CD14-positive monocyte (primary cell): ENCODE measurements at regions not wholly inside any gene's neighbourhood (a gene's known extent, or its start where the extent isn't known, plus 50 kb on each side); places are given as distances from the start of the nearest gene placed in this dataset.

Experiments
- DNase-seq, 3 donors: peaks; one replicate each; pipeline ENCODE4 v3.0.0-alpha.2; 2011 to 2022
- H2AFZ ChIP-seq: 2 replicates; pipeline ENCODE4 v1.6.0; 2012; ENCODE audit warnings: mild to moderate bottlenecking, low read depth, low read length, inconsistent platforms; ENCODE audit not compliant: insufficient read depth, poor library complexity, severe bottlenecking
- H3K27ac ChIP-seq, 2 donors: 1 replicate in 1 of 2; 2 replicates in 1 of 2; pipeline ENCODE4 v1.5.1; 2012 to 2013; ENCODE audit warnings: low read length in 2 of 2, control low read depth in 1 of 2, inconsistent platforms in 1 of 2, low read depth in 1 of 2, mild to moderate bottlenecking in 1 of 2
- H3K27me3 ChIP-seq, 2 donors: one replicate each; pipeline versions ENCODE4 v1.6.0 to v1.6.1; 2011 to 2013; ENCODE audit warnings: low read length in 2 of 2; ENCODE audit not compliant: control insufficient read depth in 2 of 2, insufficient read depth in 2 of 2
- H3K36me3 ChIP-seq, 2 donors: replicated peaks in 1 of 2; 1 replicate in 1 of 2; 2 replicates in 1 of 2; pipeline versions ENCODE4 v1.5.1 to v1.6.1; 2012 to 2013; ENCODE audit warnings: low read length in 2 of 2, control low read depth in 1 of 2, inconsistent platforms in 1 of 2, mild to moderate bottlenecking in 1 of 2; ENCODE audit not compliant: insufficient read depth in 2 of 2, control insufficient read depth in 1 of 2
- H3K4me1 ChIP-seq, 2 donors: 1 replicate in 1 of 2; 2 replicates in 1 of 2; pipeline versions ENCODE4 v1.5.1 to v1.6.1; 2012 to 2013; ENCODE audit warnings: low read length in 2 of 2, control low read depth in 1 of 2, inconsistent platforms in 1 of 2, mild to moderate bottlenecking in 1 of 2, moderate library complexity in 1 of 2; ENCODE audit not compliant: insufficient read depth in 2 of 2, control insufficient read depth in 1 of 2
- H3K4me2 ChIP-seq: replicated peaks from 2 replicates; pipeline ENCODE3; 2012; ENCODE audit warnings: low read length, moderate library complexity, mild to moderate bottlenecking; ENCODE audit not compliant: poor library complexity, severe bottlenecking; ENCODE audit errors: extremely low read depth
- H3K4me3 ChIP-seq, 3 experiments: fragments of 200-600 bp in 1 of 3; sonication (generic) in 1 of 3; replicated peaks in 1 of 3; 1 replicate in 2 of 3; 2 replicates in 1 of 3; pipeline ENCODE4 v1.5.1; 2011 to 2013; ENCODE audit warnings: low read length in 3 of 3, mild to moderate bottlenecking in 3 of 3, control low read depth in 2 of 3, low read depth in 2 of 3, inconsistent platforms in 1 of 3, moderate library complexity in 1 of 3
- H3K79me2 ChIP-seq: 2 replicates; pipeline ENCODE4 v1.6.0; 2012; ENCODE audit warnings: mild to moderate bottlenecking, control low read depth, inconsistent platforms, low read length, moderate library complexity; ENCODE audit not compliant: insufficient read depth
- H3K9ac ChIP-seq: 2 replicates; pipeline ENCODE4 v1.6.0; 2017; ENCODE audit warnings: low read length, mild to moderate bottlenecking; ENCODE audit not compliant: insufficient read depth, poor library complexity, severe bottlenecking
- H3K9me3 ChIP-seq, 2 donors: replicated peaks in 1 of 2; 1 replicate in 1 of 2; 2 replicates in 1 of 2; pipeline versions ENCODE4 v1.5.1 to v1.6.1; 2012 to 2013; ENCODE audit warnings: low read length in 2 of 2, control low read depth in 1 of 2; ENCODE audit not compliant: control insufficient read depth in 1 of 2, insufficient read depth in 1 of 2
- H4K20me1 ChIP-seq: 2 replicates; pipeline ENCODE4 v1.6.0; 2012; ENCODE audit warnings: mild to moderate bottlenecking, low read length, control low read depth, moderate library complexity; ENCODE audit not compliant: insufficient read depth
- H3K27ac Mint-ChIP-seq, 7 donors: one replicate each; pipeline ENCODE4 v1.8.0; 2020; ENCODE audit warnings: mild to moderate bottlenecking in 7 of 7, mixed read lengths in 7 of 7, moderate library complexity in 6 of 7, inconsistent platforms in 2 of 7
- H3K27me3 Mint-ChIP-seq, 3 donors: one replicate each; pipeline ENCODE4 v1.8.0; 2021 to 2022; ENCODE audit warnings: low read depth in 3 of 3, mild to moderate bottlenecking in 3 of 3, mixed read lengths in 3 of 3, moderate library complexity in 3 of 3, inconsistent platforms in 1 of 3
- H3K36me3 Mint-ChIP-seq, 2 donors: one replicate each; pipeline ENCODE4 v1.8.0; 2020; ENCODE audit warnings: mixed read lengths in 2 of 2, inconsistent platforms in 1 of 2, mild to moderate bottlenecking in 1 of 2
- H3K4me1 Mint-ChIP-seq: one replicate; pipeline ENCODE4 v1.8.0; 2020; ENCODE audit warnings: mild to moderate bottlenecking, mixed read lengths
- H3K4me3 Mint-ChIP-seq, 2 donors: one replicate each; pipeline ENCODE4 v1.8.0; 2020; ENCODE audit warnings: mild to moderate bottlenecking in 2 of 2, mixed read lengths in 2 of 2, moderate library complexity in 1 of 2
- H3K9me3 Mint-ChIP-seq, 7 donors: one replicate each; pipeline ENCODE4 v1.8.0; 2020 to 2022; ENCODE audit warnings: mixed read lengths in 7 of 7, mild to moderate bottlenecking in 6 of 7, moderate library complexity in 6 of 7, inconsistent platforms in 2 of 7
- CTCF ChIP-seq: fragments of 200-600 bp; IDR thresholded peaks from one replicate; pipeline ENCODE4 v1.8.0; 2022; ENCODE audit warnings: antibody characterized with exemption, mild to moderate bottlenecking
- WGBS: methylation state at CpG from one replicate; pipeline ENCODE4 v1.1.5; 2013; ENCODE audit warnings: missing lambda C conversion rate; ENCODE audit not compliant: insufficient coverage; 5-methylcytosine and 5-hydroxymethylcytosine counted together
- intact Hi-C, 2 donors: fragments of 100-400 bp; cut with micrococcal nuclease; formaldehyde crosslinking; loops; one replicate each; pipeline versions ENCODE4 v1.15.0 to v1.15.1; 2023

DNA sequence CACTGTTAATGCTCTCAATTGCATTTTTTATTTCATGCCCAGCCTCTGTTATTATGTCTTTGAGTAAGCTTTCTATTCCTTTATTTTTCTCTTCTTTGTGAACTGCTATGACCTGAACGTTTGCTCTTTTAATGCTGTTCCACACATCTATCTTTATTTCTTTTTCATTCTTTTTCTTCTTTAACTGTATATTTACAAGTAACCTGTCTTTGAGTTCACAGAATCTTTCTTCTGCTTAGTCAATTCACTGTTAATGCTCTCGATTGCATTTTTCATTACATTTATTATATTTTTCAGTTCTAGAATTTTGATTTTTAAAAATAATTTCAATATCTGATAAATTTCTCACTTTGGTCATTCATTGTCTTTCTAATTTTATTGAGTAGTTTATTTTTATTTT lies 316.3 kb upstream of the MEF2C start:
- Histone ChIP-seq H3K27me3 (no peaks in the 10 kb centered on the region), H3K4me3 (no peak overlapping the region), H3K9ac (no peak overlapping the region), H3K27ac (no peak overlapping the region), H2AFZ (no peak overlapping the region), H3K9me3 (peaks cover 15 to 25% of the 10 kb centered on the region in 2 donors), H3K4me2 (no peak overlapping the region), H3K79me2 (no peaks in the 10 kb centered on the region), H4K20me1 (no peaks in the 10 kb centered on the region), H3K36me3 (no peaks in the 10 kb centered on the region), H3K4me1 (no peaks in the 10 kb centered on the region)
- no peak for TF ChIP-seq CTCF
- Mint-ChIP-seq H3K27ac (no peak overlapping the region), H3K4me1 (no peaks in the 10 kb centered on the region), H3K9me3 (peaks cover 26 to 55% (median 39%) of the 10 kb centered on the region in 7 donors), H3K36me3 (no peaks in the 10 kb centered on the region), H3K4me3 (no peak overlapping the region), H3K27me3 (peaks cover 0 to 2% (median 0%) of the 10 kb centered on the region in 3 donors)
- intact Hi-C loops, result no loop called here
- 100% methylated on average over 1 of the region's 2 CpGs for WGBS
- no peak for DNase-seq

DNA sequence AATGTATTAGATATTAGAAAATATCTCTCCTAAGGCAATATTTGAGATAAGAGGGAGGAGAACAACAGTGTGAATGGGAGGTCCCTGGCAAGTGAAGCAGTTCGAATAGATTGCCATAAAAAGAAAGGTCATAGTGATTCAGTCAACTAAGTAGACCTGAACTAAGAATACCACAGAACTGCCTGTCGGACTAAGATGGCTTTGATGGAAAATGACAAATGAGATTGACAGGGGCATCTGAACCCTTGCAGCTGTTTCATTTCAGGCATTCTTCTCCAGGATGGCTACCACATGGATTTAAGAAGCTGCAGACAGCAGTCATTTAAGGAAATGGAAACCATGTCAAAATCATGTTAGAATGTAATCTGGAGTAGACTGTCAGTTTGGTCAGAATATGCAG lies 308.4 kb upstream of the MEF2C start:
- H3K4me2 ChIP-seq, result no peak overlapping the region
- peaks cover 20% of the 10 kb centered on the region for H3K4me1 Mint-ChIP-seq
- peaks cover 4 to 23% (median 8%) of the 10 kb centered on the region in 7 donors for H3K9me3 Mint-ChIP-seq
- no peak overlapping the region for H3K4me3 Mint-ChIP-seq
- H3K36me3 Mint-ChIP-seq, result no peaks in the 10 kb centered on the region
- TF ChIP-seq CTCF, result no peak
- no peaks in the 10 kb centered on the region for H4K20me1 ChIP-seq
- H3K36me3 ChIP-seq, result no peaks in the 10 kb centered on the region
- intact Hi-C loops, result no loop called here
- 69% methylated on average over 2 of the region's 2 CpGs for WGBS
- no peak overlapping the region for H3K27ac ChIP-seq
- H3K9me3 ChIP-seq, result peaks cover 0 to 3% of the 10 kb centered on the region in 2 donors
- no peaks in the 10 kb centered on the region for H3K79me2 ChIP-seq
- H3K9ac ChIP-seq, result no peak overlapping the region
- H3K4me1 ChIP-seq, result peaks cover 10% of the 10 kb centered on the region in 2 donors
- no peaks in the 10 kb centered on the region for H3K27me3 ChIP-seq
- H3K4me3 ChIP-seq, result no peak overlapping the region
- no peak for DNase-seq
- H3K27ac Mint-ChIP-seq, result no peak overlapping the region
- H2AFZ ChIP-seq, result peak overlapping the region; percentile 46
- peaks cover 0 to 3% (median 0%) of the 10 kb centered on the region in 3 donors for H3K27me3 Mint-ChIP-seq
